ENCODE measurements at regions not wholly inside any gene's neighbourhood (a gene's known extent, or its start where the extent isn't known, plus 50 kb on each side); places are given as distances from the start of the nearest gene placed in this dataset.
A peak's percentile ranks its signal among the peaks of the same experiment; 100 is the strongest.

- TF ChIP-seq, protein P1, sequence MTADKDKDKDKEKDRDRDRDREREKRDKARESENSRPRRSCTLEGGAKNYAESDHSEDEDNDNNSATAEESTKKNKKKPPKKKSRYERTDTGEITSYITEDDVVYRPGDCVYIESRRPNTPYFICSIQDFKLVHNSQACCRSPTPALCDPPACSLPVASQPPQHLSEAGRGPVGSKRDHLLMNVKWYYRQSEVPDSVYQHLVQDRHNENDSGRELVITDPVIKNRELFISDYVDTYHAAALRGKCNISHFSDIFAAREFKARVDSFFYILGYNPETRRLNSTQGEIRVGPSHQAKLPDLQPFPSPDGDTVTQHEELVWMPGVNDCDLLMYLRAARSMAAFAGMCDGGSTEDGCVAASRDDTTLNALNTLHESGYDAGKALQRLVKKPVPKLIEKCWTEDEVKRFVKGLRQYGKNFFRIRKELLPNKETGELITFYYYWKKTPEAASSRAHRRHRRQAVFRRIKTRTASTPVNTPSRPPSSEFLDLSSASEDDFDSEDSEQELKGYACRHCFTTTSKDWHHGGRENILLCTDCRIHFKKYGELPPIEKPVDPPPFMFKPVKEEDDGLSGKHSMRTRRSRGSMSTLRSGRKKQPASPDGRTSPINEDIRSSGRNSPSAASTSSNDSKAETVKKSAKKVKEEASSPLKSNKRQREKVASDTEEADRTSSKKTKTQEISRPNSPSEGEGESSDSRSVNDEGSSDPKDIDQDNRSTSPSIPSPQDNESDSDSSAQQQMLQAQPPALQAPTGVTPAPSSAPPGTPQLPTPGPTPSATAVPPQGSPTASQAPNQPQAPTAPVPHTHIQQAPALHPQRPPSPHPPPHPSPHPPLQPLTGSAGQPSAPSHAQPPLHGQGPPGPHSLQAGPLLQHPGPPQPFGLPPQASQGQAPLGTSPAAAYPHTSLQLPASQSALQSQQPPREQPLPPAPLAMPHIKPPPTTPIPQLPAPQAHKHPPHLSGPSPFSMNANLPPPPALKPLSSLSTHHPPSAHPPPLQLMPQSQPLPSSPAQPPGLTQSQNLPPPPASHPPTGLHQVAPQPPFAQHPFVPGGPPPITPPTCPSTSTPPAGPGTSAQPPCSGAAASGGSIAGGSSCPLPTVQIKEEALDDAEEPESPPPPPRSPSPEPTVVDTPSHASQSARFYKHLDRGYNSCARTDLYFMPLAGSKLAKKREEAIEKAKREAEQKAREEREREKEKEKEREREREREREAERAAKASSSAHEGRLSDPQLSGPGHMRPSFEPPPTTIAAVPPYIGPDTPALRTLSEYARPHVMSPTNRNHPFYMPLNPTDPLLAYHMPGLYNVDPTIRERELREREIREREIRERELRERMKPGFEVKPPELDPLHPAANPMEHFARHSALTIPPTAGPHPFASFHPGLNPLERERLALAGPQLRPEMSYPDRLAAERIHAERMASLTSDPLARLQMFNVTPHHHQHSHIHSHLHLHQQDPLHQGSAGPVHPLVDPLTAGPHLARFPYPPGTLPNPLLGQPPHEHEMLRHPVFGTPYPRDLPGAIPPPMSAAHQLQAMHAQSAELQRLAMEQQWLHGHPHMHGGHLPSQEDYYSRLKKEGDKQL (CRISPR knock-in tag; IDR thresholded peaks at IDR 0.05; ENCODE audit: borderline replicate concordance), result no peak
- TF ChIP-seq CREM (IDR thresholded peaks at IDR 0.05; ENCODE audit: low read depth) (peak; percentile 81), ATF7 (IDR thresholded peaks at IDR 0.05) (peak; percentile 83; the same call in 1 of the 2 replicates), KAT2B (IDR thresholded peaks at IDR 0.05; ENCODE audit: low read depth, low read length) (no peak), ZNF324 (CRISPR knock-in tag; IDR thresholded peaks at IDR 0.05) (no peak), ZNF780A (CRISPR knock-in tag; IDR thresholded peaks at IDR 0.05) (no peak), YY1 (IDR thresholded peaks at IDR 0.05; ENCODE audit: borderline replicate concordance in 1 of 3, control insufficient read depth in 1 of 3, extremely low read depth in 1 of 3, insufficient read depth in 3 of 3, insufficient read length in 1 of 3, insufficient replicate concordance in 2 of 3, low read depth in 1 of 3, low read length in 2 of 3) (no peak), CTCFL (IDR thresholded peaks at IDR 0.05; ENCODE audit: borderline replicate concordance, insufficient read depth, low read depth, low read length, poor library complexity, severe bottlenecking) (no peak), NFYB (IDR thresholded peaks at IDR 0.05; ENCODE audit: extremely low read depth, insufficient read length) (no peak), RFX5 (IDR thresholded peaks at IDR 0.05; ENCODE audit: low read depth, low read length) (no peak), ARNT (IDR thresholded peaks at IDR 0.05) (peak; percentile 97 to 98), CREB3 (tag; conservative IDR thresholded peaks at IDR 0.05; ENCODE audit: low read depth) (0 out of 2 replicates have a peak, but pooled peaks have one; percentile 51)
- TF ChIP-seq, protein P2, sequence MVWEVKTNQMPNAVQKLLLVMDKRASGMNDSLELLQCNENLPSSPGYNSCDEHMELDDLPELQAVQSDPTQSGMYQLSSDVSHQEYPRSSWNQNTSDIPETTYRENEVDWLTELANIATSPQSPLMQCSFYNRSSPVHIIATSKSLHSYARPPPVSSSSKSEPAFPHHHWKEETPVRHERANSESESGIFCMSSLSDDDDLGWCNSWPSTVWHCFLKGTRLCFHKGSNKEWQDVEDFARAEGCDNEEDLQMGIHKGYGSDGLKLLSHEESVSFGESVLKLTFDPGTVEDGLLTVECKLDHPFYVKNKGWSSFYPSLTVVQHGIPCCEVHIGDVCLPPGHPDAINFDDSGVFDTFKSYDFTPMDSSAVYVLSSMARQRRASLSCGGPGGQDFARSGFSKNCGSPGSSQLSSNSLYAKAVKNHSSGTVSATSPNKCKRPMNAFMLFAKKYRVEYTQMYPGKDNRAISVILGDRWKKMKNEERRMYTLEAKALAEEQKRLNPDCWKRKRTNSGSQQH (CRISPR knock-in tag; IDR thresholded peaks at IDR 0.05), result no peak
- TF ChIP-seq, protein P3, sequence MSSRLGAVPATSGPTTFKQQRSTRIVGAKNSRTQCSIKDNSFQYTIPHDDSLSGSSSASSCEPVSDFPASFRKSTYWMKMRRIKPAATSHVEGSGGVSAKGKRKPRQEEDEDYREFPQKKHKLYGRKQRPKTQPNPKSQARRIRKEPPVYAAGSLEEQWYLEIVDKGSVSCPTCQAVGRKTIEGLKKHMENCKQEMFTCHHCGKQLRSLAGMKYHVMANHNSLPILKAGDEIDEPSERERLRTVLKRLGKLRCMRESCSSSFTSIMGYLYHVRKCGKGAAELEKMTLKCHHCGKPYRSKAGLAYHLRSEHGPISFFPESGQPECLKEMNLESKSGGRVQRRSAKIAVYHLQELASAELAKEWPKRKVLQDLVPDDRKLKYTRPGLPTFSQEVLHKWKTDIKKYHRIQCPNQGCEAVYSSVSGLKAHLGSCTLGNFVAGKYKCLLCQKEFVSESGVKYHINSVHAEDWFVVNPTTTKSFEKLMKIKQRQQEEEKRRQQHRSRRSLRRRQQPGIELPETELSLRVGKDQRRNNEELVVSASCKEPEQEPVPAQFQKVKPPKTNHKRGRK (tag; IDR thresholded peaks at IDR 0.05), result no peak
These were observed 66.7 kb downstream of the HHEX start (continued) for GRCh38 chr10:92756201-92757065.

All from K562 (cell line).